Ovary (tissue), 3 donors: ENCODE measurements at regions not wholly inside any gene's neighbourhood (a gene's known extent, or its start where the extent isn't known, plus 50 kb on each side); places are given as distances from the start of the nearest gene placed in this dataset.

ENCODE experiments used
- EP300 ChIP-seq: sonication (generic); formaldehyde crosslinking; IDR thresholded peaks from one replicate; pipeline ENCODE4 v1.6.1; 2017; ENCODE audit warnings: antibody characterized with exemption
- TF ChIP-seq, protein P1 (sequence below), 3 donors: fragments of 450-650 bp in 2 of 3; fragments of 200-600 bp in 1 of 3; IDR thresholded peaks; one replicate each; pipeline versions ENCODE4 v1.5.1 to v1.8.0; 2016 to 2022; ENCODE audit warnings: antibody characterized with exemption in 3 of 3, mild to moderate bottlenecking in 1 of 3
- donor health status: DM: no; HTN: no; CAD: no.

DNA sequence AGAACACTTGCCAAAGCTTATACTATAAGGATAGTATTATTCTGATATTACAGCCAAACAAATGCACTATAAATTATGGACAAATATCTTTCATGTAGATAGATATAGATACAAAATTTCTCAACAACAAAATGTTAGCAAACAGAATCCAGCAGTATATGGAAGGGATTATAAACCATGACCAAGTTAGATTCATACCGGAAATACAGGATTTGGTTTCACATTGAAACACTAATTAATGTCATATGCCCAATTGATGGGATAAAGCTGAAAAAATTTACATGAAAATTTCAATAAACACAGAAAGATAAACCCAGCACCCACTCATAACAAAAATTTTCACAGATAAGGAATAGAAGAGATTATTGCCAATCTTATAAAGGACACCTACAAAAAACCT lies 770.3 kb upstream of the SLC35B3 start:
- TF ChIP-seq, protein P1, sequence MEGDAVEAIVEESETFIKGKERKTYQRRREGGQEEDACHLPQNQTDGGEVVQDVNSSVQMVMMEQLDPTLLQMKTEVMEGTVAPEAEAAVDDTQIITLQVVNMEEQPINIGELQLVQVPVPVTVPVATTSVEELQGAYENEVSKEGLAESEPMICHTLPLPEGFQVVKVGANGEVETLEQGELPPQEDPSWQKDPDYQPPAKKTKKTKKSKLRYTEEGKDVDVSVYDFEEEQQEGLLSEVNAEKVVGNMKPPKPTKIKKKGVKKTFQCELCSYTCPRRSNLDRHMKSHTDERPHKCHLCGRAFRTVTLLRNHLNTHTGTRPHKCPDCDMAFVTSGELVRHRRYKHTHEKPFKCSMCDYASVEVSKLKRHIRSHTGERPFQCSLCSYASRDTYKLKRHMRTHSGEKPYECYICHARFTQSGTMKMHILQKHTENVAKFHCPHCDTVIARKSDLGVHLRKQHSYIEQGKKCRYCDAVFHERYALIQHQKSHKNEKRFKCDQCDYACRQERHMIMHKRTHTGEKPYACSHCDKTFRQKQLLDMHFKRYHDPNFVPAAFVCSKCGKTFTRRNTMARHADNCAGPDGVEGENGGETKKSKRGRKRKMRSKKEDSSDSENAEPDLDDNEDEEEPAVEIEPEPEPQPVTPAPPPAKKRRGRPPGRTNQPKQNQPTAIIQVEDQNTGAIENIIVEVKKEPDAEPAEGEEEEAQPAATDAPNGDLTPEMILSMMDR (IDR thresholded peaks at IDR 0.05): no peak
- no peak for TF ChIP-seq EP300
